Ascending aorta (tissue), 2 donors: ENCODE measurements at regions not wholly inside any gene's neighbourhood (a gene's known extent, or its start where the extent isn't known, plus 50 kb on each side); places are given as distances from the start of the nearest gene placed in this dataset.

Experiments
- DNase-seq, 2 donors: peaks; one replicate each; pipeline ENCODE4 v3.0.0-alpha.2; 2019; ENCODE audit warnings: low spot score in 2 of 2
- H3K27ac ChIP-seq, 2 donors: fragments of 200-600 bp; sonication (generic); one replicate each; pipeline ENCODE4 v1.5.1; 2016 to 2017; ENCODE audit warnings: mild to moderate bottlenecking in 1 of 2
- H3K27me3 ChIP-seq: fragments of 200-600 bp; sonication (generic); one replicate; pipeline ENCODE4 v1.5.1; 2017
- H3K36me3 ChIP-seq, 2 donors: fragments of 200-600 bp; sonication (generic); one replicate each; pipeline ENCODE4 v1.5.1; 2016
- H3K4me1 ChIP-seq, 2 donors: fragments of 200-600 bp; sonication (generic); one replicate each; pipeline ENCODE4 v1.5.1; 2016 to 2017; ENCODE audit warnings: mild to moderate bottlenecking in 1 of 2
- H3K4me3 ChIP-seq, 2 donors: fragments of 200-600 bp; sonication (generic); one replicate each; pipeline ENCODE4 v1.5.1; 2016 to 2017; ENCODE audit warnings: mild to moderate bottlenecking in 1 of 2
- H3K9me3 ChIP-seq, 2 donors: fragments of 200-600 bp; sonication (generic); one replicate each; pipeline ENCODE4 v1.5.1; 2016
- CTCF ChIP-seq, 3 experiments: fragments of 200-600 bp in 2 of 3; fragments of 450-650 bp in 1 of 3; sonication (generic) in 2 of 3; IDR thresholded peaks; one replicate each; pipeline ENCODE4 v1.5.1; 2016 to 2019; ENCODE audit warnings: antibody characterized with exemption in 3 of 3, mild to moderate bottlenecking in 1 of 3, moderate library complexity in 1 of 3
- intact Hi-C: fragments of 100-400 bp; cut with DNase I; formaldehyde crosslinking; loops from one replicate; pipeline ENCODE4 v1.15.1; 2023

- no peaks in the 10 kb centered on the region for H3K27me3 ChIP-seq
- no peaks in the 10 kb centered on the region for H3K36me3 ChIP-seq
- no peak for TF ChIP-seq CTCF (IDR thresholded peaks at IDR 0.05)
- H3K4me1 ChIP-seq: peaks cover 3 to 23% of the 10 kb centered on the region in 2 donors
- no peak overlapping the region for H3K4me3 ChIP-seq
- intact Hi-C loops: no loop called here
- H3K27ac ChIP-seq: no peak overlapping the region
- H3K9me3 ChIP-seq: no peaks in the 10 kb centered on the region
- DNase-seq: no peak
Measured at GRCh38 chr15:68497206-68497910, 65.4 kb upstream of the ITGA11 start.

- no peaks in the 10 kb centered on the region for H3K27me3 ChIP-seq
- intact Hi-C loops: no loop called here
- peak in 1 of 2 donors; percentile 56 for DNase-seq
- no peak overlapping the region for H3K27ac ChIP-seq
- peaks cover 3 to 19% of the 10 kb centered on the region in 2 donors for H3K4me1 ChIP-seq
- H3K4me3 ChIP-seq: no peak overlapping the region
- H3K9me3 ChIP-seq: no peaks in the 10 kb centered on the region
- H3K36me3 ChIP-seq: no peaks in the 10 kb centered on the region
- no peak for TF ChIP-seq CTCF (IDR thresholded peaks at IDR 0.05)
Measured at GRCh38 chr15:68498076-68498475, 66.1 kb upstream of the ITGA11 start.

- Histone ChIP-seq H3K4me3 (no peak overlapping the region), H3K4me1 (peaks cover 3 to 15% of the 10 kb centered on the region in 2 donors), H3K36me3 (no peaks in the 10 kb centered on the region), H3K9me3 (no peaks in the 10 kb centered on the region), H3K27me3 (no peaks in the 10 kb centered on the region), H3K27ac (no peak overlapping the region)
- no peak for DNase-seq
- intact Hi-C loops: no loop called here
- no peak for TF ChIP-seq CTCF (IDR thresholded peaks at IDR 0.05)
Measured at GRCh38 chr15:68499620-68500312, 67.8 kb upstream of the ITGA11 start.

GRCh38 chr15:68500363-68501258 is 68.6 kb upstream of the ITGA11 start:
- Histone ChIP-seq H3K4me3 (no peak overlapping the region), H3K36me3 (no peaks in the 10 kb centered on the region), H3K27me3 (no peaks in the 10 kb centered on the region), H3K27ac (peak overlapping the region; percentile 60 to 63), H3K9me3 (no peaks in the 10 kb centered on the region), H3K4me1 (peaks cover 3 to 15% of the 10 kb centered on the region in 2 donors)
- intact Hi-C loops: no loop called here
- peak in 1 of 2 donors; percentile 64 for DNase-seq
- TF ChIP-seq CTCF (IDR thresholded peaks at IDR 0.05): no peak

- TF ChIP-seq CTCF (IDR thresholded peaks at IDR 0.05): no peak
- H3K4me1 ChIP-seq: peaks cover 3 to 15% of the 10 kb centered on the region in 2 donors
- intact Hi-C loops: no loop called here
- peak in 1 of 2 donors; percentile 59 for DNase-seq
- peak overlapping the region; percentile 60 to 63 for H3K27ac ChIP-seq
- no peaks in the 10 kb centered on the region for H3K27me3 ChIP-seq
- H3K36me3 ChIP-seq: no peaks in the 10 kb centered on the region
- no peak overlapping the region for H3K4me3 ChIP-seq
- no peaks in the 10 kb centered on the region for H3K9me3 ChIP-seq
Measured at GRCh38 chr15:68501259-68501591, 69.3 kb upstream of the ITGA11 start.
